NCI-H2107 treated with DMSO at 0.1 percent for 48 hours (cell line): ENCODE measurements at regions not wholly inside any gene's neighbourhood (a gene's known extent, or its start where the extent isn't known, plus 50 kb on each side); places are given as distances from the start of the nearest gene placed in this dataset.

Experiments
- DNase-seq: peaks from one replicate; lab custom pipeline; 2025; ENCODE audit not compliant: unreplicated experiment; lab: John Stamatoyannopoulos, UW

DNA sequence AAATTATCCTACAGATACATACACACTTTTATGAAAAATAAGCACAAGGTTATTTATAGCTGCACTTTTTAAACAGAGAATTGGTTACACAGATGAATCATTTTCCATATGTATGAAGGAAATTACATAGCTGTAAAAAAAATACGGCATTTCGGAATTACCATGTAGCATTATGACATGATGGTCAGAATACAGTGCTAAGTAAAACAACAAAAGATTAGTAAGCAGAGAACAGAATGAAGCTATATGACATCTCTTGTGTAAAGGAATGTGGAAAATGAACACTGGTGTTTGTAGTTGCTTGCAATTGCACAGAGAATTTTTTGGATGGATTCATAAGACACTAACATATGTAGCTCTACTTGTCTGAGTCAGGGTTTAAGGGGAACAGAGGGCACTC lies 1222.0 kb upstream of the PRKX start:
- no peak for DNase-seq

DNA sequence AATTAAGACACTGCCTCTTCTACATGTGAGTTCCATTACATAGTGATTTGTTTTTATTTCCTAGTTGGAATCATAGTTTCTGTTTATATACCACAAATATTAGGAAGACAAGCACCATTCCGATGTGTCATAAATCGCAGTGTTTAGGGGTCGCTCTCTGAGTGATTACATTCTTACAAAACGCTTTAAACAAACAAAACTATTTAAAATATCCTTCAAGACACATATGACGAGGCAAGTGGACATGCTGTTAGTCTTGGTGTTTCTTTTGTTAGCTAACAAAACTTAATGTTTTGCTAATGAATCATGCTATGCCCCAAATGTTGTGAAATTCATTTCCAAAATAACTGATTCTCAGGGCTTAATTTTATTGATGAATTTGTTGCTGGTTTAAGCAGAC lies 1219.3 kb upstream of the PRKX start:
- no peak for DNase-seq

- DNase-seq = no peak
Observed at GRCh38 chrX:4930426-4930825, 1217.0 kb upstream of the PRKX start.

GRCh38 chrX:4925911-4926310 lies 1212.5 kb upstream of the PRKX start:
- no peak for DNase-seq

GRCh38 chrX:4909348-4909747 lies 1195.9 kb upstream of the PRKX start:
- DNase-seq = no peak

GRCh38 chrX:4905576-4905975 lies 1192.1 kb upstream of the PRKX start:
- no peak for DNase-seq

GRCh38 chrX:4881277-4881676 lies 1167.8 kb upstream of the PRKX start:
- DNase-seq = no peak

- DNase-seq = no peak
Observed at GRCh38 chrX:4878640-4879039, 1165.2 kb upstream of the PRKX start.

- no peak for DNase-seq
Observed at GRCh38 chrX:4876268-4876667, 1162.8 kb upstream of the PRKX start.

- DNase-seq = no peak
Observed at GRCh38 chrX:4851534-4851933, 1138.1 kb upstream of the PRKX start.

DNA sequence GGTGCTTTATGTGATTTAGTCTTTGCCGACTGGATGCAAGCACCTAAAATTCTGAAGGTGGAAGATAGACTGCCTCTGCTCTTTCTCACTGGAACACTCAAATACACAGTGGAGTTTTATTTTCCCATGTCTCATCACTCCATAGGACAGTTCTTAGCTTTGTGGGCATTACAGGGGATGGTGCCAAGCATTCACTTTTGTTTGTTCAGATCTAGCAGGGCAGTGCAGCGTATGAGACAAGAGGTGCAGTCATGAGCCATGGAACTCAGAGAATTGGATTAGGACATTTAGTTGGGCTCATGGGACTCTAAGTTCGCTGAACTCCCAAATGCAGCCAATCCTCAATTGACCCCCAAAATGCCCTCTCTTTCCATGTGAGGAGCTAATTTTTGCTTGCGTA lies 1136.9 kb upstream of the PRKX start:
- DNase-seq = no peak

- no peak for DNase-seq
Observed at GRCh38 chrX:4844376-4844775, 1130.9 kb upstream of the PRKX start.

- no peak for DNase-seq
Observed at GRCh38 chrX:4841216-4841745, 1127.8 kb upstream of the PRKX start.

- DNase-seq = no peak
Observed at GRCh38 chrX:4831574-4831973, 1118.1 kb upstream of the PRKX start.

GRCh38 chrX:4830880-4831557 lies 1117.6 kb upstream of the PRKX start:
- no peak for DNase-seq

GRCh38 chrX:4825550-4825949 lies 1112.1 kb upstream of the PRKX start:
- DNase-seq = no peak

GRCh38 chrX:4809571-4809970 lies 1096.1 kb upstream of the PRKX start:
- no peak for DNase-seq

- no peak for DNase-seq
Observed at GRCh38 chrX:4805502-4805901, 1092.1 kb upstream of the PRKX start.

- DNase-seq = no peak
Observed at GRCh38 chrX:4800756-4801155, 1087.3 kb upstream of the PRKX start.

GRCh38 chrX:4787971-4788370 lies 1074.5 kb upstream of the PRKX start:
- no peak for DNase-seq

DNA sequence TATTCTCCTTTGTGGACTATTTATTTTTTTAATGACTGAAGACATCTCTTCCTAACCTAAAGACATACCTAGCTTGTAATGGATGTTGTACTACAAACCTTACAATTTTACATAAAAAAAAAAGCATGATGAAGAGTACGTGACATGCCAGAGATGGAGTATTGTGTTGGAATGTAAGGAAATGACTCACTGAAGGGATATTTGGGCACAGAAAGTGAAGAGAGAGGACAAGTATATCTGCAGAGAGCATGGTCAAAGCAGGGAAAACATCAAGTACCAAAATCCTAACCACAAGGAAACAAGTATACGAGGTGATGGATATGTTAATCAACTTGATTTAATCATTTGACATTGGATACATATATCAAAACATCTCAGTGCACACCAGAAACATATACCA lies 1051.4 kb upstream of the PRKX start:
- no peak for DNase-seq

GRCh38 chrX:4762196-4762595 lies 1048.7 kb upstream of the PRKX start:
- DNase-seq = no peak

DNA sequence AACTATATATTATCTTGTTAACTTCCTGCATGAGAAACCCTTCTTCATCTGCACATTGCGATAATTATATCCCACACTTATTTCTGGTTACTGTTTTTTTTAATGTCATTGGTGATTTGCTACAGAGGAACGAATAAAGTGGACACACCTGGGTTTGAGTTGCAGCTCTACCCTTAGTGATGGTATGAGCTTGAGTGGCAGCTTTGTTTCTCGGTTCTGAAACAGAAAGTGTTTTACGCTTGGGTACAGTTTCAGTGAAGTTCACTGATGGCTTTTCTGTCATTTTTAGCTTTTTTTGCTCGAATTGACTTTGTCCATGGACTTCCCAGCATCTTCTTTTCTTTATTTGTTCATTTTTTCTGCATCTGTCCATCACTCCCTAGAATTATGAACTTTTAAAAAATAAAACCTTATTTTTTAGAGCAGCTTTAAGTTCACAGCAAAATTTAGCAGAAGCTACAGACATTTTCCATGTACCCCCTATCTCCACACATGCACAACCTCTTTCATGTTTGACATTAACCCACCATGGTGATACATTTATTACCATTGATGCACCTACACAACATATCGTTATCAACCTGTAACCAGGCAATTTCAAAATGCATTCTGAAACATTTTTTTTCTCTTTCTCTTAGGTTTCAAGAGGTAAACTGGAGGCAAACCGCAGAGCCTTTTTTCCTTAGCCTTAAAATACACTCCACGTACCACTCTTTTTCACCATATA lies 1041.6 kb upstream of the PRKX start:
- DNase-seq = no peak
